SH-SY5Y (cell line): ENCODE measurements at regions not wholly inside any gene's neighbourhood (a gene's known extent, or its start where the extent isn't known, plus 50 kb on each side); places are given as distances from the start of the nearest gene placed in this dataset.

ENCODE experiments used
- GATA2 ChIP-seq: IDR thresholded peaks from 2 replicates; pipeline ENCODE4 v1.6.1; 2011; ENCODE audit warnings: mild to moderate bottlenecking, low read depth, low read length
- GATA3 ChIP-seq: IDR thresholded peaks from 2 replicates; pipeline ENCODE4 v1.6.1; 2011; ENCODE audit warnings: low read depth, mild to moderate bottlenecking, low read length, moderate library complexity

DNA sequence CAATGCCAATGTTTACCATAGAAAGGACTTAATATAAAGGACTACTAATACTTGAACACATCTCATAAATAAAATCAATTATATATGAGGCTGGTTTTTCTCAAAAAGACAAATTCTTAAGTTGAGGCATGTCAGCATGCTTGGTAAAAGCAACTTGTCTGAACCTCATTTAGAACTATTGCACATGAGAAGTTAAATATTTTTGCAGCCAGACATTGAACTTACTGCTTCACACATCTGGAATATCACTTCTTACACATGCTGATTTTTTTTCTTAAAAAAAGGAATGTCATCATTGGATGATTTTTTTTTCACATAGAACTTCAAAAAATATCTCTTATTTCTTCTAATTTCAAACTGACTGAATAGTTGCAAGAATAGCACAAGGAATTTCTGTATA is 609.0 kb downstream of the EPHA4 start:
- TF ChIP-seq GATA2 (no peak), GATA3 (no peak)

DNA sequence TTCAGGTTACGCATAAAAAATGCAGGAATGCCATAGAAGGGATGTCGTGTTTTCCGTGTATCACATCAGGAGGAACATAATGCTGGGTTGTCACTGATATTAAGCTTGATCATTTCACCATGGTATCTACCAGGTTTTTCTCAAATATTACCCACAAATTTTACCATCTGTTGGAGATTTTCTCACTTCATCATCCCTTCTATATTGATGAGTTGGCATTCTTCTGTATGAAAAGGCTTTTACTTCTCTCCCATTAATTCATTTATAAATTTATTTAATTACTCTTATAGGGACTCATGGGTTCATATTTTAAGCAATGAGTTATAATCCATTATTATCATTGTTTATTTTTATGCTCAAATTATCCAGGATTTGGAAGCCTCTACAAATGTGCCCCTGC is 608.2 kb downstream of the EPHA4 start:
- no peak for TF ChIP-seq GATA2
- TF ChIP-seq GATA3 = no peak

DNA sequence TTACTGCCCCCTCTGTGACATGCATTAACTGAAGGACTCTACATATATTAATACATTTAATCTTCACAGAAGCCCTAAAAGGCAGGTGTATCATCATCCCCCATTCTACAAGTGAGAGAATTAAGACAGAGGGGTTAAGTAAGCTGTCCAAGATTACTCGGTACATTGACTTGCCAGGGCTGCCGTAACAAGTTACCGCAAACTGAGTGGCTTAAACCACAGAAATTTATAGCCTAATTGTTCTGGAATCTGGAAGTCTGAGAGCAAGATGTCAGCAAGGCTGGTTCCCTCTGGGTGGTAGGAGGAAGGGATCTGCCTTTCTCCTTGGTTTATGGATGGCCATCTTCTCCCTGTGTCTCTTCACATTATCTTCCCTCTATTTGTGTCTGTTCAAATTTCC is 605.5 kb downstream of the EPHA4 start:
- no peak for TF ChIP-seq GATA2
- no peak for TF ChIP-seq GATA3

DNA sequence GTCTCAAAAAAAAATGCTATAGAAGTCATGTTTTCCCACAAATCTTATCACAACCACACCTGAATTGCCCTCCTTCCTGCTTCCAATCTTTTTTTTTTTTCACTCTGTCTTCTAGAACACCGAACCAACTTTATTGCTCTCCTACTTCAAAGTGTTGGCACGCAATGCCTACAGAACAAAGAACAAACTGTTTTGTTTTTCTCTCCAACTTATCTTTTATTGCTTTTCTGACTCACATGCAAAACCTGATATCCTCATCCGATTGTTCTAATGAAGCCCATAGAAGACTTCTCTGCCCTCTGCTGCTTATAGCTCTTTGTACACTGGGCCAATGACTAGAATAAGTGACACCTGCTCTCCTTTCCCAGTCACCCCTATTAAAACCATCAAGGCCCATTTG is 602.8 kb downstream of the EPHA4 start:
- no peak for TF ChIP-seq GATA2

GRCh38 chr2:220980966-220981675 is 591.0 kb downstream of the EPHA4 start:
- TF ChIP-seq GATA3 (no peak), GATA2 (no peak)

DNA sequence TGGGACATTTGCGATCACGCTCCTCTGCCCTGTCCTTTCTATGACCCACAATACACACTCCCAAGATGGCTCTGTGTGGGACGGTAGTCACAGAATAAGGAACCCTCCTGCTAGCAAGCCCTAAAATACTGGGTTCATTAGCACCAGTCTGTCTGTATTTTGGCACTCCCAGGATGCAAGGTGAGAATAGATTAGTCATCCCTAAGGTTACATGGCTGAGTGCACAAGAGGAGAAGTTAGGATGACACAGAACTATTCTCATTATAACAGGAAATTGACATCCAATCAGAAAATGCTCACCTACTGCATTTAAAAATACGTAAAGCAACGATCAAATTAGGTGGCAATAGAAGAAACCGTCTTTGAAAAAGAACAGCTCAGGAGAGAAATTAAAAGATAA is 590.2 kb downstream of the EPHA4 start:
- TF ChIP-seq GATA2 (no peak), GATA3 (no peak)

DNA sequence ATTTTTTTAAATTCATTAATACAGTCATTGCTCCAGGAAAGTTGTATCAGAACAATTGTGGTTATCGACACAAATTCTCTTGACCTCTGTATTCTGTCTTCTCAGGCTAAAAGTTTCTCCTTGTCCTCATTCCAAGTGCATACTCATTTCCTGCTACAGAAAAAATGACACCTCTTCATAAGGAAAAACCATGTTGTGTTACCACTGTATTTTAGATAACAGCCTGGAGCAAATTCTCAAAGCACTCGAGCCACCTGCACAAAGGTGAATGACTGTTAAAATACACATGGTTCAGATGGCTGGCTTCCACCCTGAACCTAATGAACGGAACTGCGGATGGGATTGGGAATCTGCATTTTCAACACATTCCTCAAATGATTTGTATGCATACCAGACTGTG is 586.5 kb downstream of the EPHA4 start:
- TF ChIP-seq GATA3 (no peak), GATA2 (no peak)

DNA sequence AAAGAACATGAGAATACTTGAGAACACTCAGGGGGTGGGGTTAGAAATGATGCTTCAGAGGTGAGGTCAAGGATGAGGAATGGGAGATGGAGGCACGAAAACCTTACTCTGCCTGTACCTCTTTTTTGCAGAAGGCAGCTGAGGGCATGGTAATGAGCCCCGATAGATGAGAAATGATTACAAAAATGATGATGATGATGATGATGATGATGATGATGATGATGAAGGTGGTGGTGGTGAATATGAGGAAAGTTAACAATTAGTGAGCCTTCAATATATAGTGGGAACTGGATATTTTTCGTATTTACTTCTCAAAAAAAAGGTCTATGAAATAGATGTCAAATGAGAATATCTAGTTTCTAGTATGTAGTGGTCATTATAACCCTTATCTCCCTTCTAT is 584.3 kb downstream of the EPHA4 start:
- no peak for TF ChIP-seq GATA3

DNA sequence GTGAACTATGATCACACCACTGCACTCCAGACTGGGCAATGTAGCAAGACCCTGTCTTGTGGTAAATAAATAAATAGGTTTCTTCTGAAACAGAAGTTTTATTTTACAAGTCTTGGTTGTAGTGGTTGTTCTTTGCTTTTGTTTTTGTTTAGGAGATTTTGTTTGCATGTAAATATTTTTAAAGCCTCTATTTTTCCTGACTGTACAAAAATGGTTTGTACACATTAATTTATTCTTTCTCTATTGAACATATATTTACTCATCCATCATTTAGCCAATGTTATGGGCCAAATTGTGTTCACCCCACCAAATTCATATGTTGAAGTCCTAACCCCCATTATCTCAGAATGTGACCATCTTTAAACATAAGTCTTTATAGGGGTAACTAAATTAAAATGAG is 580.1 kb downstream of the EPHA4 start:
- no peak for TF ChIP-seq GATA2
- no peak for TF ChIP-seq GATA3

- no peak for TF ChIP-seq GATA3
- TF ChIP-seq GATA2 = no peak
Observed at GRCh38 chr2:220994846-220995245, 577.3 kb downstream of the EPHA4 start.

GRCh38 chr2:220995581-220995980 is 576.5 kb downstream of the EPHA4 start:
- TF ChIP-seq GATA2 (no peak), GATA3 (no peak)

DNA sequence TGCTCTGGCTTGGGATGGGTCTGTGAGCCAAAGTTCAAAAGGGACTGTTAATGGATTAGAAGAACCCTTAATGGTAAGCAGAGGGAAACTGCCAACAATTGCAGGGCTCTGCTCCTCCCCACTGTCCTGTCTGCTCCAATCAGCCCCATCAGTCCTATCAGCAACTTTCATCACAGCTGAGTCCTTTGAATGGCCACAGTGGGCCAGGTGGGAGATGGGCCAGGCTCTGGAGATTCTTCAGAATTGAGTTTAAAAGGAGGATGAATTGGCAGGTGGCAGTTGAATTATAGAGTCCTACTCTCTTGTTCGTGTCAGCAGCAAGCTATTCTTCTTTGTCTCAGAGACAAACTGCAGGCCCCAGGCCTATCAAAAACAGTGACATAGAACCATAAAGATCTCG is 573.9 kb downstream of the EPHA4 start:
- TF ChIP-seq GATA3 = no peak
- no peak for TF ChIP-seq GATA2

DNA sequence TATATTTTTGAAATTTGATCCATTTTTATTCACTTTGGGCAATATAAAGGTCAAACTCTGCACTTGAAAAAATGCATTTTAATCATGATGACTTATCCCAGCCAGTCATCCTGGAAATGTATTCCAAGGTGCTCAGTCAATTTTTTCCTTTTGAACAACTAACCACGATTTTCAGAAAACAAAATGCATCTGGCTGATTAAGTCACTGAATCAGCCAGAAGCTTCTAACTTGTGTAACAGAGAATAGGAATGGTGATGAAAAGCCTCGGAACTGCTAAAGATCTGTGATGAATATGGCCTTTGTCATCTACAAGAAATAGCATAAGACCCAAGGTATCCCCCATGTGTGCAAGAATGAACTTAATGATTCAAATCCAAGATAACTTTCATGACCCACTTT is 572.7 kb downstream of the EPHA4 start:
- no peak for TF ChIP-seq GATA3
- TF ChIP-seq GATA2 = no peak

DNA sequence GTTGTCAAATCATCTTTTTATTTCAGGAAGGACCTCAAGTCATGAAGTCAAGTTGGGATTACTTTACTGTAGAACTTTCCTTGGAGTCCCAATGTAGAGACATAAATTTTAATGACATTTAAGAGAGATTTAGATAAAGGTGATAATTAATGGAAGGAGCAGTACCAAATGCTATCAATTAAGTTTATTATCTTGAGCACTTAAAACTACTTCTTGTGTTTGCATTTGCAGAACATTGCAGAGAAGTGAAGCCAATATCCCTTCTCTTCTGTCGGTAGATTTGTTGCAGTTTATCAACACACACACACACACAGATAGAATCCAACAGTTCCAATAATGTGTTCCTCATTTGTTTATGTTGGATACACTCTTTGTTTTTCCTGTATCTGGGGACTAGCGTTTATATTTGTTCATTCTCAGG is 570.7 kb downstream of the EPHA4 start:
- TF ChIP-seq GATA3 = no peak

- TF ChIP-seq GATA3 (no peak), GATA2 (no peak)
Observed at GRCh38 chr2:221002101-221002685, 569.9 kb downstream of the EPHA4 start.

DNA sequence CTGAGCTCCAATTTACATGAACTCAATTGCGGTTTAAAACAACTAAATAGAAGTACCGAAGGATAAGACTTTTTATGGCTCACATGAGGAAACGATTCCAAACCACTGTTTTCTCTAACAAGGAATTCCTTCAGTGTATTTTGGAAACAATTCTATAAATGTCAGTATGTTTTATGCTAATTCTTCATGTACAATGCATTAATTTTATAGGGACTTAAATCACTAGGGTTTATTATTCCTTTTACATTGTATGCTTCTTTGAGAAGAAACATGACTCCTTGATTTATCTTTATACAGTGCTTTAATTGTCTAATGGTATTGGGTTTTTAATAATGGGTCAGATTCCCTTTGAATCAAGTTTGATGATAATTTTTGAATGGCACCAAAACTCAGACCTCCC is 566.8 kb downstream of the EPHA4 start:
- TF ChIP-seq GATA2 (no peak), GATA3 (no peak)

DNA sequence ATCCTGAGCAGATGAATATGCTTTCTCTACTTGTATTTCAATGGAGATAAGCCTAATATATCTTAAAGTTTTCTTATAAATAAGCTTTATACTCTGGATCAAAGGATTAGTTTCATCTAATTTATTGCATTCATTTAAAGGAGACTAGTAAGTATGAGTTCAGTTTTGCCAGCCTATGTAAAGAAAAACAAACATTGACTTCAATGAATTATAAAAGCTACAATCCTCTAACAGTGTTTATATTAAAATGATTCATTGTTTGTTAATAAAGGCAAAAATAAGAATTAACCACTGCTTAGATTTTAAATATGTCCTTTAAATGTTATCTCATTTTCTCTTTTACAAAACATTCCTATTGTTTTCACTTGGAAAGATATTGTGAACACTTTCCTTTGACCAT is 566.0 kb downstream of the EPHA4 start:
- TF ChIP-seq GATA3 = no peak
